GM23248 (cell line): ENCODE measurements at regions not wholly inside any gene's neighbourhood (a gene's known extent, or its start where the extent isn't known, plus 50 kb on each side); places are given as distances from the start of the nearest gene placed in this dataset.
A peak's percentile ranks its signal among the peaks of the same experiment; 100 is the strongest.

Experiments used
- DNase-seq: peaks from one replicate; pipeline ENCODE4 v3.0.0-alpha.2; 2015
- H2AFZ ChIP-seq: fragments of 200-600 bp; sonication (generic); 2 replicates; pipeline ENCODE4 v1.6.1; 2016; ENCODE audit warnings: antibody characterized with exemption
- H3F3A ChIP-seq: fragments of 200-600 bp; sonication (generic); 2 replicates; pipeline ENCODE4 v1.6.1; 2016; ENCODE audit warnings: mild to moderate bottlenecking, antibody characterized with exemption, mixed run types; ENCODE audit not compliant: insufficient read depth
- H3K27ac ChIP-seq: fragments of 200-600 bp; sonication (generic); 2 replicates; pipeline ENCODE4 v1.5.1; 2016; ENCODE audit warnings: mild to moderate bottlenecking
- H3K27me3 ChIP-seq: fragments of 200-600 bp; sonication (generic); replicated peaks from 2 replicates; pipeline ENCODE4 v1.6.1; 2016; ENCODE audit warnings: mild to moderate bottlenecking; ENCODE audit not compliant: insufficient read depth
- H3K36me3 ChIP-seq: fragments of 200-600 bp; sonication (generic); 2 replicates; pipeline ENCODE4 v1.6.1; 2016; ENCODE audit warnings: low read depth, mild to moderate bottlenecking
- H3K4me1 ChIP-seq: fragments of 200-600 bp; sonication (generic); 2 replicates; pipeline ENCODE4 v1.6.1; 2016; ENCODE audit warnings: mild to moderate bottlenecking; ENCODE audit not compliant: insufficient read depth
- H3K4me2 ChIP-seq: fragments of 200-600 bp; sonication (generic); one replicate; pipeline ENCODE4 v1.6.1; 2016; ENCODE audit warnings: mild to moderate bottlenecking; ENCODE audit not compliant: unreplicated experiment
- H3K4me3 ChIP-seq: fragments of 200-600 bp; sonication (generic); 2 replicates; pipeline ENCODE4 v1.5.1; 2016; ENCODE audit warnings: mild to moderate bottlenecking
- H3K79me2 ChIP-seq: fragments of 200-600 bp; sonication (generic); 2 replicates; pipeline ENCODE4 v1.6.1; 2016; ENCODE audit warnings: mild to moderate bottlenecking; ENCODE audit not compliant: insufficient read depth
- H3K9ac ChIP-seq: fragments of 200-600 bp; sonication (generic); 2 replicates; pipeline ENCODE4 v1.6.1; 2016; ENCODE audit warnings: mild to moderate bottlenecking
- H3K9me2 ChIP-seq: fragments of 200-600 bp; sonication (generic); 2 replicates; pipeline ENCODE4 v1.6.1; 2016; ENCODE audit warnings: mixed run types, mild to moderate bottlenecking, moderate library complexity; ENCODE audit not compliant: insufficient read depth
- H3K9me3 ChIP-seq: fragments of 200-600 bp; sonication (generic); one replicate; pipeline ENCODE4 v1.6.1; 2017; ENCODE audit warnings: low read depth
- H4K20me1 ChIP-seq: fragments of 200-600 bp; sonication (generic); 2 replicates; pipeline ENCODE4 v1.6.0; 2016; ENCODE audit not compliant: insufficient read depth
- EZH2 ChIP-seq: fragments of 200-600 bp; sonication (generic); IDR thresholded peaks from 2 replicates; pipeline ENCODE4 v1.6.1; 2018; ENCODE audit warnings: antibody characterized with exemption, mild to moderate bottlenecking; ENCODE audit not compliant: insufficient read depth, poor library complexity, severe bottlenecking
- EZH2phosphoT487 ChIP-seq: fragments of 200-600 bp; sonication (generic); IDR thresholded peaks from 2 replicates; pipeline ENCODE4 v1.6.1; 2018; ENCODE audit warnings: antibody characterized with exemption, moderate library complexity, mild to moderate bottlenecking, low read depth; ENCODE audit not compliant: insufficient read depth
- WGBS, 2 experiments: methylation state at CpG; one replicate each; pipeline ENCODE4 v1.1.6; 2015 to 2017; ENCODE audit warnings: low lambda C conversion rate in 2 of 2, low coverage in 1 of 2; ENCODE audit errors: missing lambda C conversion rate in 2 of 2; 5-methylcytosine and 5-hydroxymethylcytosine counted together
- in situ Hi-C: fragments of 300-500 bp; cut with MboI; formaldehyde crosslinking; loops from 2 replicates; pipeline ENCODE4 v1.15.0; 2020

DNA sequence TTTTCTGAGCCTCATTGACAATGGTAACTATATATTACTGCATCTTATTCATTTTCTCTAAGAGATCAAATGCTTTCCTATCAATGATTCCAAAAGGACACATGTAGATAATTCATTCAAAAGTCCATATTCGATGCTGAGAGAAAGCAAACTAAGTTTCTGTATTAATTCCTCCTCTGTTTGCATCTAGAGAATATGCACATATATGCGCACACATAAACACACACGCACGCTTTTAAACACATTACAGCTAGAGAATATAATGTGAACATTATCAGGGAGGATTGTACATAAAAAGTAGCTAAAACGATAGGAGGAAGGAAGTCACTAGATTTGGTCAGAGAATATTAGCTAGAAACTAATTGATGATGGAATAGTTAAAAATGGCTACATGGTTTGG, 379.0 kb upstream of the NETO1 start:
- no peak for TF ChIP-seq EZH2phosphoT487
- no peak for TF ChIP-seq EZH2
- in situ Hi-C loops: no loop called here

GRCh38 chr18:73245345-73245744, 377.6 kb upstream of the NETO1 start:
- TF ChIP-seq EZH2phosphoT487: no peak
- TF ChIP-seq EZH2: no peak
- Histone ChIP-seq H3K79me2 (no peaks in the 10 kb centered on the region), H3K4me2 (no peak overlapping the region), H3K27me3 (no peaks in the 10 kb centered on the region), H3K36me3 (no peaks in the 10 kb centered on the region), H3K4me3 (no peak overlapping the region), H2AFZ (no peak overlapping the region), H3K9ac (no peak overlapping the region), H3K4me1 (no peaks in the 10 kb centered on the region), H4K20me1 (no peaks in the 10 kb centered on the region), H3F3A (no peaks in the 10 kb centered on the region), H3K27ac (no peak overlapping the region), H3K9me3 (no peaks in the 10 kb centered on the region), H3K9me2 (no peaks in the 10 kb centered on the region)
- WGBS, 2 experiments: 26 to 32% methylated on average over 4 of the region's 4 CpGs
- DNase-seq: no peak
- in situ Hi-C loops: no loop called here

More for the DNA sequence above, 379.0 kb upstream of the NETO1 start:
- H3K9me2 ChIP-seq: no peaks in the 10 kb centered on the region
- no peaks in the 10 kb centered on the region for H3K79me2 ChIP-seq
- no peak for DNase-seq
- H3K4me1 ChIP-seq: no peaks in the 10 kb centered on the region
- no peaks in the 10 kb centered on the region for H3K27me3 ChIP-seq
- H3K9me3 ChIP-seq: no peaks in the 10 kb centered on the region
- H3K9ac ChIP-seq: no peak overlapping the region
- H3K4me2 ChIP-seq: no peak overlapping the region
- no peaks in the 10 kb centered on the region for H3F3A ChIP-seq
- no peaks in the 10 kb centered on the region for H4K20me1 ChIP-seq
- H2AFZ ChIP-seq: no peak overlapping the region
- no peak overlapping the region for H3K4me3 ChIP-seq
- WGBS, 2 experiments: 57 to 59% methylated on average over 5 of the region's 5 CpGs
- no peak overlapping the region for H3K27ac ChIP-seq
- no peaks in the 10 kb centered on the region for H3K36me3 ChIP-seq

GRCh38 chr18:73244401-73244800, 376.6 kb upstream of the NETO1 start:
- no peak for DNase-seq
- no peaks in the 10 kb centered on the region for H3K79me2 ChIP-seq
- TF ChIP-seq EZH2 (no peak), EZH2phosphoT487 (no peak)
- in situ Hi-C loops: no loop called here
- no peak overlapping the region for H3K4me2 ChIP-seq
- no peak overlapping the region for H3K27ac ChIP-seq
- no peaks in the 10 kb centered on the region for H3K4me1 ChIP-seq
- H3K27me3 ChIP-seq: no peaks in the 10 kb centered on the region
- H3K9ac ChIP-seq: no peak overlapping the region
- H2AFZ ChIP-seq: no peak overlapping the region
- 0% methylated on average over 1 of the region's 1 CpG for WGBS, 2 experiments
- no peaks in the 10 kb centered on the region for H3F3A ChIP-seq
- no peak overlapping the region for H3K4me3 ChIP-seq
- no peaks in the 10 kb centered on the region for H3K9me2 ChIP-seq
- H4K20me1 ChIP-seq: no peaks in the 10 kb centered on the region
- no peaks in the 10 kb centered on the region for H3K9me3 ChIP-seq
- no peaks in the 10 kb centered on the region for H3K36me3 ChIP-seq

GRCh38 chr18:73240899-73241298, 373.1 kb upstream of the NETO1 start:
- H3K9me2 ChIP-seq: no peaks in the 10 kb centered on the region
- no peaks in the 10 kb centered on the region for H3K27me3 ChIP-seq
- no peaks in the 10 kb centered on the region for H3K36me3 ChIP-seq
- H3K79me2 ChIP-seq: no peaks in the 10 kb centered on the region
- peaks cover 4% of the 10 kb centered on the region; the same call in 1 of the 2 replicates for H3F3A ChIP-seq
- H4K20me1 ChIP-seq: no peaks in the 10 kb centered on the region
- H3K4me2 ChIP-seq: no peak overlapping the region
- H3K9me3 ChIP-seq: no peaks in the 10 kb centered on the region
- 0 out of 2 replicates have a peak, but pooled peaks cover 6% of the 10 kb centered on the region for H3K4me1 ChIP-seq
- in situ Hi-C loops: no loop called here
- no peak overlapping the region for H3K27ac ChIP-seq
- WGBS, 2 experiments: 9% methylated on average over 2 of the region's 2 CpGs
- H3K9ac ChIP-seq: no peak overlapping the region
- H3K4me3 ChIP-seq: no peak overlapping the region
- no peak for TF ChIP-seq EZH2
- TF ChIP-seq EZH2phosphoT487: no peak
- H2AFZ ChIP-seq: no peak overlapping the region
- no peak for DNase-seq

GRCh38 chr18:73235921-73236320, 368.1 kb upstream of the NETO1 start:
- Histone ChIP-seq H3K36me3 (no peaks in the 10 kb centered on the region), H3K4me1 (0 out of 2 replicates have a peak, but pooled peaks cover 8% of the 10 kb centered on the region), H3K9me3 (no peaks in the 10 kb centered on the region), H4K20me1 (no peaks in the 10 kb centered on the region), H3K27ac (peak overlapping the region; percentile 49), H3K9me2 (no peaks in the 10 kb centered on the region), H3K4me2 (no peak overlapping the region), H3K4me3 (no peak overlapping the region), H2AFZ (0 out of 2 replicates have a peak overlapping the region, but pooled peaks have one; percentile 5), H3K79me2 (no peaks in the 10 kb centered on the region), H3K9ac (no peak overlapping the region), H3F3A (peaks cover 6% of the 10 kb centered on the region; the same call in 1 of the 2 replicates), H3K27me3 (no peaks in the 10 kb centered on the region)
- peak; percentile 5 for DNase-seq
- no peak for TF ChIP-seq EZH2
- TF ChIP-seq EZH2phosphoT487: no peak
- in situ Hi-C loops: no loop called here
